ENCODE measurements at regions not wholly inside any gene's neighbourhood (a gene's known extent, or its start where the extent isn't known, plus 50 kb on each side); places are given as distances from the start of the nearest gene placed in this dataset.

DNA sequence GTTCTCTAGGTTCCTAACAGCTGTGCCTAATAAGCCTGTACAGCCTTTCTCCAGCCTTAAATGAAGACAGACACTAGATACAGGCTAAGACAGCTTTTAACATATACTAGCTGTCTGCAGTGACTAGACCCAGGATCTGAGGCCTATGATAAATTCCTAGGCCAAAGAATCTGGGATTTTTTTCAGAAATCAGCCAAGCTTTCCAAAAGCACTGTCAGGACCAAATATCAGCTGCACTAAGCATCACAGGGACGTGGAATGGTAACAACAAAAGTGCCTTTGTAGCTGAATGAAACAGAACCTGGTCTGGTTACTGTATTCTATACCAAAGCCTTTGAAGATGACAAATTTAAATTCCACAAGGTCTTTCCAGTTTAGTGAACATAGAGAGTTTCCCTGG is 77.9 kb upstream of the DOCK9 start:
- peaks cover 26% of the 10 kb centered on the region for H3K4me1 ChIP-seq (ENCODE audit: control insufficient read depth, insufficient read depth, low read length)
- no peaks in the 10 kb centered on the region for H3K27me3 ChIP-seq (replicated peaks; ENCODE audit: control insufficient read depth, insufficient read depth, low read length)
- H3K36me3 ChIP-seq (ENCODE audit: control insufficient read depth, insufficient read depth, low read length, severe bottlenecking): no peaks in the 10 kb centered on the region
- no peaks in the 10 kb centered on the region for H3K9me3 ChIP-seq (ENCODE audit: control insufficient read depth, low read length)
- H3K4me3 ChIP-seq (ENCODE audit: low read length): no peak overlapping the region
- DNase-seq (ENCODE audit: low read depth): no peak
- H3K9ac ChIP-seq (ENCODE audit: low read length): no peak overlapping the region

DNA sequence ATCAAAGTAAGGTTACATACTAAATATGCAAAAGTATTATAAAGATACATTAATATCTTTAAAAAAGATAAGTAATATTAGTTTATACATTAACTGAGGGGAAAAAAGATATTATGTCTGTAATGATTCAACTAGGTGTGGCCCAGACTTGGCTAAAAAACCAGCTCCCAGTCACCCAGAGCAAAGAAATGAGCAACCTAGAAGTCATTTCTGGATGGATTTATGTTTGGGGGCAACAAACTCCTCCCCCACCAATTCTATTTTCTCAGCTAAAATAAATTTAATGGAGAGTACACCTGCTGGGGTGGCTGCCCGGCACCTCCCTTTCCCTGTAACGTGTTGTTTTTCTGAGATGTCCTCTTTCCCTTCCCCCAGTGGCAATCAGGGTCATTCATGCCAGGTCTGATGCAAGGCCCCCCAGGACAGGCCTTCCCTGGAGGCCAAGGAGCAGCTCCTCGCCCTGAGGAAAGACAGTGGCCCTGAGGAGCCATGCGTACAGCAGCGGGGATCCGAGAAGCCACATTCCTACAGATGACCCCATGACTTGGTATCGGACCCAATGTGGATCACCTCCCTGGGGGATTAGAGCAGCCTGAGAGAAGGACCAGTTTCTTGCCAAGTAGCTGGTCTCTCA is 78.6 kb upstream of the DOCK9 start:
- Histone ChIP-seq H3K9me3 (ENCODE audit: control insufficient read depth, low read length) (no peaks in the 10 kb centered on the region), H3K4me3 (ENCODE audit: low read length) (no peak overlapping the region), H3K4me1 (ENCODE audit: control insufficient read depth, insufficient read depth, low read length) (peaks cover 26% of the 10 kb centered on the region), H3K27me3 (replicated peaks; ENCODE audit: control insufficient read depth, insufficient read depth, low read length) (no peaks in the 10 kb centered on the region), H3K36me3 (ENCODE audit: control insufficient read depth, insufficient read depth, low read length, severe bottlenecking) (no peaks in the 10 kb centered on the region), H3K9ac (ENCODE audit: low read length) (no peak overlapping the region)
- no peak for DNase-seq (ENCODE audit: low read depth)

DNA sequence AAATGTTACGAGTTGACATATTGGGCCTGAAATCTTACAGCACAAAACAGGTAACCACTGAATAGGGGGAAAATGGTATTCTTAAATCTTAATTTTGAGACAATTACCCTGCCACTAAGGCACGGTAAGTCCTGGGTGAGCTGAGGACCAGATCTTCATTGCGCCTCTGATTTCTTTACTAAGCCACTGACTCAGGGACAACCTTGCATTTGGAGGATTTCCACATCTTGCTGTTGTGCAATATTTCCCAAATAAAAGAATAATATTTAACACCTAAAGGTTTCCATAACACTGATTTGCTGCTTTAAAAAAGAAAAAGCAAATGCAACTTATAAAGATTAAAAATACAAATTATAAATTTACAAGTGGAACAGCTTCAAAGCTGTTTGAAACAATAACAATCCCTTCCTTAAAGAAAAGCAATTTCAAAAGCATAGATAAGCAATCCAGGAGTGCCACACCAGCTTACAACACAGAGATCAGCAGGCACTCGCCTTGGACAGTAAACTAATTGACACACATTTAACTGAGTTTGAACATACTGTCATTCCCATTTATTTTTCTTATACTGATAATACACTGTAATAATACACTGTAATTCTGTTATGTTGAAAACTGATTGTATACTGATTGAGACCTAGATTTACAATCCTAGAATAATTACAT is 79.6 kb upstream of the DOCK9 start:
- no peaks in the 10 kb centered on the region for H3K36me3 ChIP-seq (ENCODE audit: control insufficient read depth, insufficient read depth, low read length, severe bottlenecking)
- H3K9me3 ChIP-seq (ENCODE audit: control insufficient read depth, low read length): no peaks in the 10 kb centered on the region
- H3K4me3 ChIP-seq (ENCODE audit: low read length): no peak overlapping the region
- no peak overlapping the region for H3K9ac ChIP-seq (ENCODE audit: low read length)
- peak; percentile 75 for DNase-seq (ENCODE audit: low read depth)
- no peaks in the 10 kb centered on the region for H3K27me3 ChIP-seq (replicated peaks; ENCODE audit: control insufficient read depth, insufficient read depth, low read length)
- peaks cover 26% of the 10 kb centered on the region for H3K4me1 ChIP-seq (ENCODE audit: control insufficient read depth, insufficient read depth, low read length)

DNA sequence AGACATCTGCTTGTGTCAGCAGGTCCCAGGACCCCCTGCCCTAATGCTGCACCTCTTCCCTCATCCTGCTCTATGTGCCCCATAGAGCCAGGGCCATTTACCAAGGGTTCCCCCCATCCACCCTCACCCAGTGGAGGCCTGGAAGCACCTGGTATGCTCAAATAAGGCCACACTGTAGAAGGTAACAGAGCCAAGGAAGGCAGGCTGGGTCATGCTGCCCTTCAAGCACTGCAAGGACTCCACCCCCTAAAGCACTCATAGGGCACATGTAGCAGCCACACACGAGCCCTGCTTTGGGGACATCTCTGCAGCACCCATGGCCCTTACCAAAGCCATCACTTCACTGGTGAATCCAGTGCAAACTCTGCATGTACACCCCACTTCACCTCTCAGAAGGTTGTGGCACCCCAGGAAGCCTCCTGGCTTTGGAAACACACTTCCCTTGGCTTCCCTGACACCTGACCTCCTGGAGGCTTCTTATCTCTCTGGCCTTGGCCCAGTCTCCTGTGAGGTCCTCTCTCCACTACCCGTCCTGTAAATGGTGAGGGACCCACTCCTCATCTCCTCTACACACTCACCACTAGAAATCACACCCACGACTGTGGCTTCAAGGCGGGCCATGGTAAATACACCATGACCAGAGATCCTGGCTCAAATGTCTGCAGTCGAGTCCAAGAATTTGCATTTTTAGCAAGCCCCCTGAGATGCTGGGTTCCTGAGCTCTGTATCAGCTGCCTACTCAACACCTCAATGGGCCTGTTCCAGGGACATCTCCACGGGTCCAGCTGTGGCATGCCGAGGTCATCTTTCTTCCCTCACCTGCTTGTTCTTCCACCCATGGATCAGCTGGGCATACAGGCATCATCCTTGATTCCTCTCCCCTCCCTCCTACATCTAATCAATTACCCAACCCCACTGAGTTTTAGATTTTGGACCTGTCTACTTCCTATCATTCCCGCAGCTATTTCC is 80.9 kb upstream of the DOCK9 start:
- H3K9ac ChIP-seq (ENCODE audit: low read length): no peak overlapping the region

DNA sequence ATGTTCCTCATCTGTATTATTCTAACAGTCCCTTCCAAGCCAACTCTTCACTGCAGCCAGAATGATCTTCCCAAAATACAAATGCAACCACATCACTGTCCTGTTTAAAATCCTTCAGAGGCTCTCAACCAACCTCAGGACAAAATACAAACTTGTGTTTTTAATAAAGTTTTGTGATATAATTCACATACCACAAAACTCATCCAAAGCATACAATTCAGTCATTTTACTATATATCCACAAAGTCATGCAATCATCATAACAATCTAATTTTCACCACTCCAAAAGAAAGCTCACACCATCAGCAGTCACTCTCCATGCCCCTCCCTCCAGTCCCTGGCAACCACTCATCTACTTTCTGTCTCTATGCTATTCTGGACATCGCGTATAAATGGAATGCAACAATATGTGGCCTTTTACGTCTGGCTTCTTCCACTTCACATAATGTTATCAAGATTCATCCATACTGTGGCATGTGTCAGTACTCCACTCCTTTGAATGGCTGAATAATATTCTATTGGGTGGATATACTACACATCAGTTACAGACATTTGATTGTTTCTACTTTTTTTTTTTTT is 81.7 kb upstream of the DOCK9 start:
- Histone ChIP-seq H3K9me3 (ENCODE audit: control insufficient read depth, low read length) (no peaks in the 10 kb centered on the region), H3K27me3 (replicated peaks; ENCODE audit: control insufficient read depth, insufficient read depth, low read length) (no peaks in the 10 kb centered on the region), H3K36me3 (ENCODE audit: control insufficient read depth, insufficient read depth, low read length, severe bottlenecking) (no peaks in the 10 kb centered on the region), H3K4me3 (ENCODE audit: low read length) (no peak overlapping the region), H3K4me1 (ENCODE audit: control insufficient read depth, insufficient read depth, low read length) (peaks cover 23% of the 10 kb centered on the region), H3K9ac (ENCODE audit: low read length) (no peak overlapping the region)
- no peak for DNase-seq (ENCODE audit: low read depth)

More for the DNA sequence above, 80.9 kb upstream of the DOCK9 start:
- Histone ChIP-seq H3K27me3 (replicated peaks; ENCODE audit: control insufficient read depth, insufficient read depth, low read length) (no peaks in the 10 kb centered on the region), H3K4me3 (ENCODE audit: low read length) (no peak overlapping the region), H3K4me1 (ENCODE audit: control insufficient read depth, insufficient read depth, low read length) (peaks cover 26% of the 10 kb centered on the region), H3K9me3 (ENCODE audit: control insufficient read depth, low read length) (no peaks in the 10 kb centered on the region), H3K36me3 (ENCODE audit: control insufficient read depth, insufficient read depth, low read length, severe bottlenecking) (no peaks in the 10 kb centered on the region)
- no peak for DNase-seq (ENCODE audit: low read depth)

DNA sequence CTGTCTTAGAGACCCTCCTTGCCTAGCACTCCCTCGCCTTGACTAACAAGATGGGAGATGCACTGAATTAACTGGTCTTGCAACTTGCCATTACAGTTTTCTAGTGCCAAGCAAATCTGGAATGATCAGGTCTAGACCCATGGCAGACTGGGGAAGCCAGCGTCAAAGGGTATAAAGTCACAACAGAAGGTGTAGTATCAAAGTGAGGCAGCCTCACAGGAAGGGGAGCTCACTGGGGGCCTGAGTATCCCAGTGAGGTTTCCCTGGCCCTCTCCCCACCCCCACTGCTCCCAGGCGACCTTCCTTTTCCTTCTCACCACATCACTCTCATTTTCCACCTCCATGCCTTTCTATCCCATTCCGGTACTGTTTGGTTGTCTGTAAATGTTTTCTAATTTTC is 83.5 kb upstream of the DOCK9 start:
- Histone ChIP-seq H3K9ac (ENCODE audit: low read length) (no peak overlapping the region), H3K4me1 (ENCODE audit: control insufficient read depth, insufficient read depth, low read length) (peaks cover 17% of the 10 kb centered on the region), H3K36me3 (ENCODE audit: control insufficient read depth, insufficient read depth, low read length, severe bottlenecking) (no peaks in the 10 kb centered on the region), H3K4me3 (ENCODE audit: low read length) (no peak overlapping the region), H3K9me3 (ENCODE audit: control insufficient read depth, low read length) (no peaks in the 10 kb centered on the region), H3K27me3 (replicated peaks; ENCODE audit: control insufficient read depth, insufficient read depth, low read length) (no peaks in the 10 kb centered on the region)
- DNase-seq (ENCODE audit: low read depth): no peak

DNA sequence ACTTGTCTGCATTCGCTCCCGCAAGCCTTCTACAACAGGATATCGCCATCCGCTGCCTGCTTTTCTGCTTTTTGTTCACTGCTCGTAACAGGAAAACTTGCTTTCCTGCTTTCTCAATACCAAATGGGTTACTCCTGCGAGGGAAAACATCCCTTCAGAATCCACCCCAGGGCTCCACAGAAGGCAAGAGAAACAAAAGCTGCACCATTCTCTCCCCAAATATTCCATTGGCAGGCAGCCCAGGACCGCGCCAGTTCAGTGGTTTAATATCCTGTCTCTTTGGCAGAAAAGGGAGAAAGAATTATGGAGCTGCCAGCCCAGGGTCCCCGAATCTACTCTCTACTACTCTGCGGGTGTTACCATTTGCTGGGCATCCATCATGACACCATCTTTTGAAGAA is 84.7 kb upstream of the DOCK9 start:
- peak; percentile 34 for DNase-seq (ENCODE audit: low read depth)
- Histone ChIP-seq H3K9me3 (ENCODE audit: control insufficient read depth, low read length) (no peaks in the 10 kb centered on the region), H3K4me1 (ENCODE audit: control insufficient read depth, insufficient read depth, low read length) (peaks cover 12% of the 10 kb centered on the region), H3K4me3 (ENCODE audit: low read length) (no peak overlapping the region), H3K27me3 (replicated peaks; ENCODE audit: control insufficient read depth, insufficient read depth, low read length) (no peaks in the 10 kb centered on the region), H3K36me3 (ENCODE audit: control insufficient read depth, insufficient read depth, low read length, severe bottlenecking) (no peaks in the 10 kb centered on the region), H3K9ac (ENCODE audit: low read length) (no peak overlapping the region)

DNA sequence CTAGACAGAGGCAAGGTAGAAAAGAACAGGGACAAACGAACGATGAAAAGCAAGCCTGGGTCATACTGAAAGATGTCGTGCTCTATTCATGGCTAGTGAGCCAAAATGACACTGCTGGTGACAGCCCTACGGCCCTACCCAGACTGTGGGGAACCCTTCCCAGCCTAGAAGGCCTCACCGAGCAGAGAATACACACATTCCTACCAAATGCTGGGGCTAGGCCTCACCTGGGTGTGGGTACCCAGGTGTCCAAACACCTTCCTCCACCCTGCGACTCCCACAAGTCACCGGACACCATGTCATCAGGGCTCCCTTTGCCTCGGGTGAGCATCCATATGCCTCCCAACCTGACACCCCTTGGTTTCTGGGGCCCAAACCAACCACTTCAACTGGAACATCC is 85.3 kb upstream of the DOCK9 start:
- no peak for DNase-seq (ENCODE audit: low read depth)
- no peak overlapping the region for H3K9ac ChIP-seq (ENCODE audit: low read length)
- H3K9me3 ChIP-seq (ENCODE audit: control insufficient read depth, low read length): no peaks in the 10 kb centered on the region
- H3K4me1 ChIP-seq (ENCODE audit: control insufficient read depth, insufficient read depth, low read length): peaks cover 12% of the 10 kb centered on the region
- H3K27me3 ChIP-seq (replicated peaks; ENCODE audit: control insufficient read depth, insufficient read depth, low read length): no peaks in the 10 kb centered on the region
- no peaks in the 10 kb centered on the region for H3K36me3 ChIP-seq (ENCODE audit: control insufficient read depth, insufficient read depth, low read length, severe bottlenecking)
- H3K4me3 ChIP-seq (ENCODE audit: low read length): no peak overlapping the region

DNA sequence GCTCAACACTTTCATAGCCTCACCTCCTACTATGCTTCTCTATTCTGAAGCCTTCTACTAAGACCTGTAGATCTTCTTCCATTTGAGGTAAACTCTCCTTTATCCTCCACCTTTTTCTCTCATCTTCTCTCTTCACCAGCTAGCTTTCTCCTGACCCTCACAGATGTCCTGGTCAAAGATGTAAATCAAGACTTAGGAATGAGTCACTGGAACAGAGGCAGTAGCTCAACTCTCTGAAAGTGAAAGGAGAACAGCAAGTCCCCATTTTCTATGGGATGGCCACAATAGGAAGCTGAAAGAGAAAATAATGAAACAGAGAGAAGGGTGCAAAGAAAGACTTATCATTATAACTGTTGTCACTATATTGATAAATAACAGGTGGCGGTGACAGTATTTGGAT is 86.1 kb upstream of the DOCK9 start:
- peaks cover 12% of the 10 kb centered on the region for H3K4me1 ChIP-seq (ENCODE audit: control insufficient read depth, insufficient read depth, low read length)
- no peaks in the 10 kb centered on the region for H3K27me3 ChIP-seq (replicated peaks; ENCODE audit: control insufficient read depth, insufficient read depth, low read length)
- H3K4me3 ChIP-seq (ENCODE audit: low read length): no peak overlapping the region
- no peak overlapping the region for H3K9ac ChIP-seq (ENCODE audit: low read length)
- no peaks in the 10 kb centered on the region for H3K36me3 ChIP-seq (ENCODE audit: control insufficient read depth, insufficient read depth, low read length, severe bottlenecking)
- no peak for DNase-seq (ENCODE audit: low read depth)
- no peaks in the 10 kb centered on the region for H3K9me3 ChIP-seq (ENCODE audit: control insufficient read depth, low read length)

DNA sequence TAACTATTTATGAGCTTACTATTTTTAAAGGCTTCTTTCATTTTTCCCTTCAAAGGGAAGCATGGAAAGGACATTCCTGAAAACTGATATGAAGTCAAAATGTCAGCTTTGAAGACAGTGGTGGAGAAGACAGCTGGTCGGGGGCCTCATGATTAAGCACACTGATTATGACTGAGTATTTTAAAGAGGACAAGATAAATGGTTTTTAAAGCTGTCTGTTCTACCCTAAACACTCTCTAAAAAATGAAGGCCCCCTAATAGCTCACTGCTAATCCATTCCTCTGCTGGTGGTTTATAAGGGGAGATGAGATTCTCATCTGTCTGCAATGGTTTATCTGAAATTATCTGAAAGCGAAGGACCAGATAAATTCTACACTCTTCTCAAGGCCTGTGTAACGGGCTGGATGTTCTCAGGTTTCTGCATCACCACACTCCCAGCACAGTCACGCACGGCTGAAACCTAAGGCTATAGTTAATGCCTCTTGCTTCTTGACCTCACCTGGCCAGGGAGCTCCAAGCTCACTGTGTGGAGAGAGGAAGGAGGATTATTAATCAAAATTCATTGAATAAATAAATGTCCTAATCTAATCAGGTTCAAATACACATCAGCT is 86.9 kb upstream of the DOCK9 start:
- H3K4me3 ChIP-seq (ENCODE audit: low read length): no peak overlapping the region
- no peaks in the 10 kb centered on the region for H3K36me3 ChIP-seq (ENCODE audit: control insufficient read depth, insufficient read depth, low read length, severe bottlenecking)
- H3K9ac ChIP-seq (ENCODE audit: low read length): no peak overlapping the region
- no peaks in the 10 kb centered on the region for H3K9me3 ChIP-seq (ENCODE audit: control insufficient read depth, low read length)
- no peak for DNase-seq (ENCODE audit: low read depth)
- H3K4me1 ChIP-seq (ENCODE audit: control insufficient read depth, insufficient read depth, low read length): peaks cover 12% of the 10 kb centered on the region
- H3K27me3 ChIP-seq (replicated peaks; ENCODE audit: control insufficient read depth, insufficient read depth, low read length): no peaks in the 10 kb centered on the region
